ENCODE measurements at regions not wholly inside any gene's neighbourhood (a gene's known extent, or its start where the extent isn't known, plus 50 kb on each side); places are given as distances from the start of the nearest gene placed in this dataset.

GRCh38 chr16:27649021-27649420, 99.1 kb downstream of the KATNIP start:
- TF ChIP-seq, protein P1, sequence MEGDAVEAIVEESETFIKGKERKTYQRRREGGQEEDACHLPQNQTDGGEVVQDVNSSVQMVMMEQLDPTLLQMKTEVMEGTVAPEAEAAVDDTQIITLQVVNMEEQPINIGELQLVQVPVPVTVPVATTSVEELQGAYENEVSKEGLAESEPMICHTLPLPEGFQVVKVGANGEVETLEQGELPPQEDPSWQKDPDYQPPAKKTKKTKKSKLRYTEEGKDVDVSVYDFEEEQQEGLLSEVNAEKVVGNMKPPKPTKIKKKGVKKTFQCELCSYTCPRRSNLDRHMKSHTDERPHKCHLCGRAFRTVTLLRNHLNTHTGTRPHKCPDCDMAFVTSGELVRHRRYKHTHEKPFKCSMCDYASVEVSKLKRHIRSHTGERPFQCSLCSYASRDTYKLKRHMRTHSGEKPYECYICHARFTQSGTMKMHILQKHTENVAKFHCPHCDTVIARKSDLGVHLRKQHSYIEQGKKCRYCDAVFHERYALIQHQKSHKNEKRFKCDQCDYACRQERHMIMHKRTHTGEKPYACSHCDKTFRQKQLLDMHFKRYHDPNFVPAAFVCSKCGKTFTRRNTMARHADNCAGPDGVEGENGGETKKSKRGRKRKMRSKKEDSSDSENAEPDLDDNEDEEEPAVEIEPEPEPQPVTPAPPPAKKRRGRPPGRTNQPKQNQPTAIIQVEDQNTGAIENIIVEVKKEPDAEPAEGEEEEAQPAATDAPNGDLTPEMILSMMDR (IDR thresholded peaks at IDR 0.05; ENCODE audit: borderline replicate concordance, extremely low read depth, low read length, poor library complexity, severe bottlenecking): no peak
- TF ChIP-seq EZH2 (IDR thresholded peaks at IDR 0.05; ENCODE audit: borderline replicate concordance, low read depth, low read length, severe bottlenecking): no peak
